GM21423 (cell line): ENCODE measurements at regions not wholly inside any gene's neighbourhood (a gene's known extent, or its start where the extent isn't known, plus 50 kb on each side); places are given as distances from the start of the nearest gene placed in this dataset.

ENCODE experiments used
- ATAC-seq: cut with Tn5 transposase; IDR thresholded peaks from one replicate; pipeline ENCODE4 v1.9.1; 2021; ENCODE audit warnings: mild to moderate bottlenecking, moderate library complexity; ENCODE audit not compliant: unreplicated experiment

- no peak for ATAC-seq
These were observed 75.6 kb upstream of the MGMT start for GRCh38 chr10:129391464-129391863.

DNA sequence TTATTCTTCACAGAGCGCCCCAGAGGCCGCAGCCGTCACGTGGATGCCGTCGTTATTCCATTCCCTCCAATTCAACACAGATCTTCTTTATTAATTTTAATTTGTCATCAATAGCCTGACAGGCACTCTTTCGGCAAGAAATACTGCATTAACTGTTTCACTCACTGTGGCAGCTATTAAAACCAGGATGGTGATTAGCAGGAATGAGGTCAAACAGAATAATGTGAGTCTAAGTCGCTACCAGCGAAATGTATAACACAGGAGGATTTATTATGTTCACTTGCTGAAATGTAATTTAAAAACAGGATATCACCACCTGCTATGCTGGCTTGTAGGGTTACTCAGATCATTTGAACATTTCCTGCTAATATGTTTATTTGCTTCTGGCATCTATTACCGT is 74.2 kb upstream of the MGMT start:
- no peak for ATAC-seq

GRCh38 chr10:129393812-129394211 is 73.2 kb upstream of the MGMT start:
- ATAC-seq: no peak

DNA sequence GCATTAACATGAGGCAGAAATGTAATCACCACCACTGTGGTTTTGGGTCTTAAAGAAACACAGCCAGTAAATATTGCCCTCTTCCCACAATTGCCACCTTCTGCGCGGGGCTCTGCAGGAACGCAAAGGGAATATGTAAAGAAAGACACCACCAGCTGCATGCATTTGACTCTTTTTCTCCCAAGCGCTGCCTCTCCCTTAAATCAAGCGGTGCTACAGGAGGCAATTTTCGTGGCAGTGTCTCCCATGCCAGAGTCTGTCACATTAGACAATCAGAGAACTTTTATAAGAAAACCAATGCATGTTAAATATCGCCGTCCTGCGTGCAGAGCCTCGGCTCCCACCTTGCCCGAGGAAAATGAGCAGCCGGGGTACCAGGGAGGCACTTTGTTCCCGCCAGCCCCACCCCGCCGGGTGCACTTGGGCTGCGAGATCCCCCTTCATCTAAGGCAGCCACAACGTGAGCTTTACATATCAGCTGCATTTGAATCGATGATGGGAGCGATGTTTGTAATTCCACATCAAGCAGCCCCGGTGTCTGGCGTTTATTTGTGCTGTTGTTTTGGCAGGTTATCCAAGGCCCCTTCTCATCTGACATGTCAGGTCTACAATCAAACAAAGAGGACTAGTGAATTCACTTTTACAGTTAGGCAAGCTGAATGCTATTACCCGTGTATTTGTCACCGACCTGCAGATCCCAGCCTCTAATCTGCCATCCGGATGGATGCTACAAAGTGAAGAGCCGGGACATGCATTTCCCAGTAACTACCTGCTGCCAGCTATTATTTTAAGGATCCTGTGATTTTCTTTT is 72.3 kb upstream of the MGMT start:
- ATAC-seq: no peak

DNA sequence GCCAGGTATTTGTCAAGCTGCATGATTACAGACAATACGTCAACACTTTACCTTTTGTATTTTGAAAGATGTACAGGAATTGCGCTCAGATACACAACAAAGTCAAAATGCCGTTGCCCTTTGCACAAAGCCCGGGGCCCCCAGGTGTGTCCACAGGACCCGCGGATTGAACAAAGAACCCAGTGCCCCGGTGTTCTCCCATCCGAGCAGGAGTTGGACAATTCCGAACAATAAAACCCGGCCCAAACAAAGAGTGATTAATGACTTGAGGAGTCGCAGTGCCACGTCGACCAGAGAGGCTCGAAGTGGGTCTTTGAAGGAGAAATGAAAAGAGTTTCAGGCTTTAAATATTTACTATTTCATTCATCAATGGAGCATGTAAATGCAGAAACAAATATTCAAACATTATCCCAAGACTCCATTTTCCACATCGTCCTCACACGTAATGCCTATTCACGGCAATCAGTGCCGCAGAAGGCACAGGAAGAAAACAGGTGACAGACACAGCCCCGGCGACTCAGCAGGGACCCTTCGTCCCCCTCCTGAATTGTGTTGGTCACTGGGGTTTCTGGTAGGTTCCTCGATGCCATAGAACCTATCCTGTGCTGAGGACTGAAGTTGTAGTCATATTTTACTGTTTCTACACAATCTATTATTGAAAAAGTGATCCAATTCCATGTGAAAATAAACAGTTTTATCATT is 70.9 kb upstream of the MGMT start:
- no peak for ATAC-seq

GRCh38 chr10:129397198-129397974 is 69.7 kb upstream of the MGMT start:
- no peak for ATAC-seq

- no peak for ATAC-seq
These were observed 68.3 kb upstream of the MGMT start for GRCh38 chr10:129398711-129399141.

- ATAC-seq: no peak
These were observed 66.6 kb upstream of the MGMT start for GRCh38 chr10:129400426-129400825.

DNA sequence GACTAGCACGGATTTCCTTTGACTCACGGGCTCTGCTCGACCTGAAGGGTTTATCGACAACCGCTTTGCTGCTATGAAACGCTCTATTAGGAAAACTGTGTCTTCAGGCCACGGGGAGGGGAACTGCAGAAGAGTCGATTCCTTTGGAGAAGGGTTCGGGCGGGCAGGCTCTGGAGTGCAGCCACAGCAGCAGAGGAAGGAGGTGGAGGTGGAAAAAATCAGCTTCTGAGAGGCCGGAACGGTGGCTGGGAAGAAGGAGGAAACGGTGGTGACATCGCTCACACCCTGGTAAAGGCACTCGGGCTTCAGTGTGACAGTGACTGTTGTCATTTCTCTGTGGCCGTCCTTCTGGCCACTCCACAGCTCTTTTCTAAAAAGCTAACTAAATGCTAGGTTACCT is 64.6 kb upstream of the MGMT start:
- ATAC-seq: no peak

- ATAC-seq: no peak
These were observed 63.0 kb upstream of the MGMT start for GRCh38 chr10:129404091-129404490.

DNA sequence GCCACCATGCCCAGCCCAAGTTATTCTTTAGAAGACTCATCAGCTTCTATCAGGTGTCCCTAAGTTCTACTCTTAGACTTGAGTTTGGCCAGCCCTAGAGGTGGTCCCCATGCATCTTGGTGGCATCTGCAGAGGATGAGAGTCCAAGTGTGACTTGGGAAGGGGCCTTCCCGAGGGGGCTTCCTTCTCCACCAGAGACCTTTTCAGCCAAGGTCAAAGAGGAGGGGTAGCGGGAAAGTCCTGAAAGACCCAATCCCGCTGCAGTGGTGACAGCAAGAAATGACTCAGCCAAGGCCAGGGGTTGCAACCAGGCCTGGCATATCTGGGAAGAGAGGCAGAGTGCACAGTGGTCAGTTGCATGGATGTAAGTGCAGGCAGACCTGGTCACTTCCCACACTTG is 61.7 kb upstream of the MGMT start:
- ATAC-seq: no peak

- no peak for ATAC-seq
These were observed 56.2 kb upstream of the MGMT start for GRCh38 chr10:129410688-129411392.

- no peak for ATAC-seq
These were observed 55.7 kb upstream of the MGMT start for GRCh38 chr10:129411393-129411705.

DNA sequence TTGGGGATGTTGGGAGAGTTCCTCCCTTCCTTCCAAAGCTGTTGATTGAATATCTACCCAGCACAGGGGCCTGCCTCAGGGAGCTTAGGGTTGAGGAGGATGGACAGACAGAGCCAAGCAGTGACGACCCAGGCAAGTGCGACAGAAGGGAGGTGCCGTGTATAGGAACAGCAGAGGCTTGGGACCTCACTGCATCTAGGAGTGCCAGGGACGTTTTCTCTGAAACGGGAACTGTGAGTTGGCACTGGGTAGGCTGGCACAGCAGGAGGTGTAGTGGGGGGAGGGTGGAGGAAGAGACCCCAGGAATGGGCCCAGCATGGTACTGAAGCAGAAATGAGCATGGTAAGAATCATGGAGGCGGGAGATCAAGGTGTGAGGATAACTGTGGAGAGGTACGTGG is 55.3 kb upstream of the MGMT start:
- no peak for ATAC-seq

DNA sequence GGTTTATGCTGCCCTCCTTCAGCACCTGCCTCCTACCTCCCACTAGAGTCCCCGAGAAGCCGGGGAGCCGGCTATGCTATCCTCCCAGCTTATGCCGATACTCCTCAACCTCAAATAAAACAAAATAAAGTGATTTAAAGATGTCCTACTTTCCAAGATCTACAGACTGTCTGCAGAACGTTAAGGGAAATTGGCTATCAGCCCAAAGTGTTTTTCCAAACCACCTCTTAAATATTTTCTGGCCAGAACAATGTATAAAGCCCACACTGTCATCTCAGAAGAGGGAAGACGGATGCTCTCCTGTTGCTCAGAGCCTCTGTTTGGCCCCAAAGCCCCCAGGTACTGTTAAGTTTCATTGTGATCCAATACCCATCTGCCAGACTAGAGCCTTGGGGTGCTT is 54.0 kb upstream of the MGMT start:
- no peak for ATAC-seq

DNA sequence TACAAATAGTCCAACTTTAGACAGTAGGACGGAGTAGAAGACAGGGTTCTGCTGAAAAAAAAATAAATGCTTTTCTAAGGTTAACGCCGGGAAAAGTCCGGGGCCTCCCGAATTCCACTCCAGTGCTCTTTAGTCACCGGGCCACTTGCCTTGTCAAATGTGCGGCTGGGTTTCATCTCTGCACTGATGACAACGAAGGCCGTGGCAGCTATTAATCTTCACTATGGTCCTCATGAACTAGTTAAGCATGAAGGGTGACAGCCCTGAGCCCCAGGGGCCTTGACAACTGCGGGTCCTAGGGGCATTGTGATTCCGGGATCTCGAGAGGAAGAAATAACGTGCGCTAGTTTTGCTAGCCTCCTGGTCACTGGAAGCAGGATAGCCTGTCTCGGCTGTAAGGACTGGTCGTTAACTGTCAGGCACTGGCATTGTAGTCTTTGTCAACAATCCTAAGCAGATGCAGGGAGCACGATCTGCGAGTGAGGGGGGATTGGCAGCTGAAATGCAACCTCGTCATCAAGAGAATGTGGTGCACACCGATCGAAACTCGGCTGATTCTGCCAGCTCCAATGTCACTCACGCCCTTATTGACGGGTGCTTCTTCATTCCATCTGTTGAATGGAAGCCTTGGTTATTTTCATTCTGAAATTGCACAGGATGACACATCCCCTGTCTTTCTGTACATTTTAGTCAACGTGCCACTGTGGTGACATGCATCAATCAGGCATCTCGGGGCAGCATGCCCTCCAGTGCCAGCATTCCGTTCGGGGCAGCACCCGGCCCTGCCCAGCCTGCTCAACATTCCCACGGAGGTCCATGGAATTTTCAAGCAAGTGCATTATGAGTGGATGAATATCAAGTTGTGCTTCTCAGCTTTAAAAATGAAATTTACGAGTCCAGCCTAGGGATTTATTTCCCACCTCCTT is 51.6 kb upstream of the MGMT start:
- no peak for ATAC-seq

DNA sequence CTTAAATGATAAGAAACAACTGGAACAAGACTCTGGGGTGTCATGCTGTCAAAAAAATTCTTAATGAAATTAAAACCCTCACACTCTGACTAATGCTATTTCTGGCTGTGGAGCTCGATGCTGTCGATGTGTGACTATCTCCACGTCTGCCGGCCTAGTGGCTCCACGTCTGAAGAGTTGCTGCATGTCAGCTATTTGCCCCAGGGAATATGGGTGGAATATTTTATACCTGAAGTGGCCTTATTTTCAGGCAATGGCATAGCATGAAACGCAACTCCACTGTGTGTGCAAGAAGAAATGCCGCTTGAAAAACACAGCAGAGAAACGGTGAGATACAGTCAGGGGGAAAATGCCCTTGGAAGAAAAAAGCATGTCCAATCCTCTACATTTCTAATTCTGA is 50.9 kb upstream of the MGMT start:
- no peak for ATAC-seq

GRCh38 chr10:129416956-129417765 is 49.9 kb upstream of the MGMT start:
- no peak for ATAC-seq
